Type B pancreatic cell (in vitro differentiated cells): ENCODE measurements at regions not wholly inside any gene's neighbourhood (a gene's known extent, or its start where the extent isn't known, plus 50 kb on each side); places are given as distances from the start of the nearest gene placed in this dataset.

Experiments
- DNase-seq: peaks from one replicate; pipeline ENCODE4 v3.0.0; 2021; ENCODE audit warnings: mixed read lengths; ENCODE audit not compliant: unreplicated experiment; ENCODE audit errors: extremely low spot score
- H3K27ac Mint-ChIP-seq: 2 replicates; pipeline ENCODE4 v1.8.0; 2021; ENCODE audit warnings: mild to moderate bottlenecking, mixed read lengths
- H3K27me3 Mint-ChIP-seq: 2 replicates; pipeline ENCODE4 v1.8.0; 2021; ENCODE audit warnings: mixed read lengths
- H3K36me3 Mint-ChIP-seq: 2 replicates; pipeline ENCODE4 v1.8.0; 2021; ENCODE audit warnings: mixed read lengths
- H3K4me1 Mint-ChIP-seq: one replicate; pipeline ENCODE4 v1.8.0; 2021; ENCODE audit warnings: mixed read lengths; ENCODE audit not compliant: unreplicated experiment
- H3K4me3 Mint-ChIP-seq: 2 replicates; pipeline ENCODE4 v1.8.0; 2021; ENCODE audit warnings: mild to moderate bottlenecking, mixed read lengths
- H3K9me3 Mint-ChIP-seq: 2 replicates; pipeline ENCODE4 v1.8.0; 2021; ENCODE audit warnings: mixed read lengths
- CTCF ChIP-seq: fragments of 200-600 bp; sonication (generic); conservative IDR thresholded peaks from 2 replicates; pipeline ENCODE4 v1.5.0; 2021; ENCODE audit warnings: antibody characterized with exemption, mild to moderate bottlenecking

DNA sequence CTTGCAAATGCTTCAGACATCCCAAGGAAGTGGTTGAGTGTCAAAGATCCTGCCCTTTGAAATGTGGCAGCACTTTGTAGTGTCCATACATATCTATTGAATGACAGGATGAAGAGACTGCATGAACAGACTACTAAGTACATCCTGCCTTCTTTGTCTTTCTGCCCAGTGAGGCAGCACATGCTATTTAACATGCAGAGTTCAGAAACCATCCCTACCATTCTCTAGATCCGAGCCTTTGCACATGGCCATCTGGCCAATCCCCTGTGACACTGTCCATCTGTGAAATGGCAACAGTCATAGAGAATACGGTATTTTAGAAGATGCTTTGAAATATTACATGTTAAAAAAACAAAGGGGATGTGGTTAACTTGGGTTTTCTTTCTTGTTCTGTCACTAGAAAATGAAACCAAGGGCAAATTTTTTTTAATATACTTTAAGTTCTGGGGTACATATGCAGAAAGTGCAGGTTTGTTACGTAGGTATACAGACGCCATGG is 519.6 kb downstream of the NTRK3 start:
- no peak overlapping the region for H3K27ac Mint-ChIP-seq
- TF ChIP-seq CTCF, result no peak

GRCh38 chr15:87736401-87736800 is 520.1 kb downstream of the NTRK3 start:
- peaks cover 32% of the 10 kb centered on the region for H3K4me1 Mint-ChIP-seq
- no peak overlapping the region for H3K27ac Mint-ChIP-seq
- no peaks in the 10 kb centered on the region for H3K9me3 Mint-ChIP-seq
- no peak for DNase-seq
- TF ChIP-seq CTCF, result no peak
- H3K27me3 Mint-ChIP-seq, result peaks cover 19% of the 10 kb centered on the region
- no peaks in the 10 kb centered on the region for H3K36me3 Mint-ChIP-seq
- no peak overlapping the region for H3K4me3 Mint-ChIP-seq

More for the DNA sequence above, 519.6 kb downstream of the NTRK3 start:
- Mint-ChIP-seq H3K4me3 (no peak overlapping the region), H3K27me3 (peaks cover 20% of the 10 kb centered on the region), H3K4me1 (peaks cover 28% of the 10 kb centered on the region), H3K36me3 (no peaks in the 10 kb centered on the region), H3K9me3 (no peaks in the 10 kb centered on the region)
- no peak for DNase-seq

GRCh38 chr15:87735522-87735921 is 521.0 kb downstream of the NTRK3 start:
- Mint-ChIP-seq H3K36me3 (no peaks in the 10 kb centered on the region), H3K27me3 (peaks cover 13% of the 10 kb centered on the region), H3K27ac (no peak overlapping the region), H3K4me3 (no peak overlapping the region), H3K9me3 (no peaks in the 10 kb centered on the region), H3K4me1 (peaks cover 32% of the 10 kb centered on the region)
- no peak for TF ChIP-seq CTCF
- DNase-seq, result no peak

- TF ChIP-seq CTCF, result no peak
- H3K9me3 Mint-ChIP-seq, result no peaks in the 10 kb centered on the region
- H3K36me3 Mint-ChIP-seq, result no peaks in the 10 kb centered on the region
- no peak for DNase-seq
- H3K27me3 Mint-ChIP-seq, result peaks cover 10% of the 10 kb centered on the region
- no peak overlapping the region for H3K27ac Mint-ChIP-seq
- peaks cover 32% of the 10 kb centered on the region for H3K4me1 Mint-ChIP-seq
- no peak overlapping the region for H3K4me3 Mint-ChIP-seq
Measured at GRCh38 chr15:87734571-87735373, 521.8 kb downstream of the NTRK3 start.

DNA sequence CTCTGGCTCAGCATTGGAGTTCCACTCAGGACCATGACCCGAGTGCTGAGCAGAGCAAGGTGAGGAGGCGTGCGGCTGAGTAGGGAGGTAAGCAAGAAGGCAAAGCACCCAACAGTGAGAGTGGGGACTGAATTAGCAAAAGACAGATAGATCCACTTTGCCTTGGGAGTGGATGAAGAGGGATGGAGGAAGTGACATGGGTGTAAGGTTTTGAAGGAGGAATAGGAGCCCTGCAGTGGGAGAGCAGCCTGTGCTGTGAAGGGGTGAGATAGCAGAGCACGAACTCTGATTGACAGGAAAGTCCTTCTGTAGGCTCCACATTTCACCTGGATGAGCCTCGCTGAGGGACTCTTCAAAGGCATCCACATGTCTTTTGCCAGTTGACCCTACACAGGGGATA is 522.6 kb downstream of the NTRK3 start:
- H3K27ac Mint-ChIP-seq, result no peak overlapping the region

More for the DNA sequence above, 522.6 kb downstream of the NTRK3 start:
- DNase-seq, result no peak
- H3K4me1 Mint-ChIP-seq, result peaks cover 32% of the 10 kb centered on the region
- H3K27me3 Mint-ChIP-seq, result peaks cover 7% of the 10 kb centered on the region
- no peaks in the 10 kb centered on the region for H3K36me3 Mint-ChIP-seq
- no peaks in the 10 kb centered on the region for H3K9me3 Mint-ChIP-seq
- no peak overlapping the region for H3K4me3 Mint-ChIP-seq
- no peak for TF ChIP-seq CTCF
